Fibroblast of peridontal ligament (primary cell): ENCODE measurements at regions not wholly inside any gene's neighbourhood (a gene's known extent, or its start where the extent isn't known, plus 50 kb on each side); places are given as distances from the start of the nearest gene placed in this dataset.

Experiments
- DNase-seq: peaks from one replicate; pipeline ENCODE4 v3.0.0-alpha.2; 2010; ENCODE audit errors: extremely low read depth

- no peak for DNase-seq
Observed at GRCh38 chr18:22544626-22545025, 126.9 kb upstream of the CTAGE1 start.

- DNase-seq: peak; percentile 58
Observed at GRCh38 chr18:22545066-22545760, 127.5 kb upstream of the CTAGE1 start.

- DNase-seq: no peak
Observed at GRCh38 chr18:22546905-22547570, 129.3 kb upstream of the CTAGE1 start.

- DNase-seq: no peak
Observed at GRCh38 chr18:22547807-22548561, 130.3 kb upstream of the CTAGE1 start.

GRCh38 chr18:22549260-22549937, 131.7 kb upstream of the CTAGE1 start:
- DNase-seq: no peak

GRCh38 chr18:22550366-22550765, 132.7 kb upstream of the CTAGE1 start:
- no peak for DNase-seq

- no peak for DNase-seq
Observed at GRCh38 chr18:22550861-22551260, 133.1 kb upstream of the CTAGE1 start.

GRCh38 chr18:22551536-22552151, 133.9 kb upstream of the CTAGE1 start:
- peak; percentile 69 for DNase-seq

- no peak for DNase-seq
Observed at GRCh38 chr18:22552254-22552653, 134.5 kb upstream of the CTAGE1 start.

GRCh38 chr18:22552899-22553460, 135.3 kb upstream of the CTAGE1 start:
- DNase-seq: no peak

- DNase-seq: no peak
Observed at GRCh38 chr18:22556222-22557167, 138.8 kb upstream of the CTAGE1 start.

- no peak for DNase-seq
Observed at GRCh38 chr18:22557168-22557941, 139.6 kb upstream of the CTAGE1 start.

- peak; percentile 51 for DNase-seq
Observed at GRCh38 chr18:22558945-22559385, 141.2 kb upstream of the CTAGE1 start.

GRCh38 chr18:22559414-22560274, 141.9 kb upstream of the CTAGE1 start:
- peak; percentile 46 for DNase-seq

- DNase-seq: no peak
Observed at GRCh38 chr18:22560275-22560610, 142.5 kb upstream of the CTAGE1 start.

- DNase-seq: no peak
Observed at GRCh38 chr18:22560797-22561196, 143.1 kb upstream of the CTAGE1 start.

- peak; percentile 92 for DNase-seq
Observed at GRCh38 chr18:22563164-22563583, 145.5 kb upstream of the CTAGE1 start.

GRCh38 chr18:22564036-22564435, 146.3 kb upstream of the CTAGE1 start:
- peak; percentile 33 for DNase-seq
